Sigmoid colon (tissue), 6 donors: ENCODE measurements at regions not wholly inside any gene's neighbourhood (a gene's known extent, or its start where the extent isn't known, plus 50 kb on each side); places are given as distances from the start of the nearest gene placed in this dataset.

ENCODE experiments used
- DNase-seq: peaks from one replicate; pipeline ENCODE4 v3.0.0-alpha.2; 2019
- H3K27ac ChIP-seq, 4 donors: fragments of 200-600 bp; sonication (generic); one replicate each; pipeline ENCODE4 v1.5.1; 2016 to 2019; ENCODE audit warnings: mild to moderate bottlenecking in 1 of 4
- H3K27me3 ChIP-seq, 3 donors: fragments of 200-600 bp; sonication (generic); one replicate each; pipeline ENCODE4 v1.5.1; 2019; ENCODE audit warnings: mild to moderate bottlenecking in 1 of 3
- H3K36me3 ChIP-seq, 4 donors: fragments of 200-600 bp; sonication (generic); one replicate each; pipeline ENCODE4 v1.5.1; 2016 to 2019
- H3K4me1 ChIP-seq, 4 donors: fragments of 200-600 bp; sonication (generic); one replicate each; pipeline ENCODE4 v1.5.1; 2017 to 2019
- H3K4me3 ChIP-seq, 4 donors: fragments of 200-600 bp; sonication (generic); one replicate each; pipeline ENCODE4 v1.5.1; 2017 to 2019; ENCODE audit warnings: mild to moderate bottlenecking in 2 of 4, moderate library complexity in 1 of 4
- H3K9me3 ChIP-seq, 4 donors: fragments of 200-600 bp in 3 of 4; sonication (generic) in 3 of 4; one replicate each; pipeline versions ENCODE4 v1.5.1 to v1.6.1; 2013 to 2019
- EP300 ChIP-seq, 4 donors: sonication (generic); formaldehyde crosslinking; IDR thresholded peaks; one replicate each; pipeline ENCODE4 v1.6.1; 2017; ENCODE audit warnings: antibody characterized with exemption in 4 of 4
- POLR2A ChIP-seq, 2 donors: fragments of 450-650 bp; IDR thresholded peaks; one replicate each; pipeline ENCODE4 v1.6.1; 2016; ENCODE audit warnings: antibody characterized with exemption in 2 of 2, mild to moderate bottlenecking in 2 of 2, moderate library complexity in 2 of 2
- POLR2AphosphoS5 ChIP-seq, 4 donors: sonication (generic); formaldehyde crosslinking; IDR thresholded peaks; one replicate each; pipeline ENCODE4 v1.6.1; 2017; ENCODE audit warnings: antibody characterized with exemption in 4 of 4
- WGBS, 2 donors: extraction: QIAGEN DNeasy Blood & Tissue Kit; methylation state at CpG; one replicate each; pipeline ENCODE4 v1.1.7; 2013; 5-methylcytosine and 5-hydroxymethylcytosine counted together
- intact Hi-C: fragments of 100-400 bp; cut with DNase I; formaldehyde crosslinking; loops from one replicate; pipeline ENCODE4 v1.15.1; 2023
- TF ChIP-seq, protein P1 (sequence below), 4 experiments: fragments of 450-650 bp in 3 of 4; fragments of 200-600 bp in 1 of 4; IDR thresholded peaks; one replicate each; pipeline ENCODE4 v1.5.1; 2016 to 2019; ENCODE audit warnings: antibody characterized with exemption in 4 of 4, mild to moderate bottlenecking in 3 of 4, moderate library complexity in 2 of 4
- donor health status: healthy with polysubstance abuse.
- donor health status: healthy.

GRCh38 chr13:34772881-34773280, 169.2 kb upstream of the NBEA start:
- no peak for DNase-seq
- no peaks in the 10 kb centered on the region for H3K27me3 ChIP-seq
- no peaks in the 10 kb centered on the region for H3K36me3 ChIP-seq
- H3K4me3 ChIP-seq, result no peak overlapping the region
- intact Hi-C loops, result no loop called here
- H3K27ac ChIP-seq, result no peak overlapping the region
- TF ChIP-seq, protein P1, sequence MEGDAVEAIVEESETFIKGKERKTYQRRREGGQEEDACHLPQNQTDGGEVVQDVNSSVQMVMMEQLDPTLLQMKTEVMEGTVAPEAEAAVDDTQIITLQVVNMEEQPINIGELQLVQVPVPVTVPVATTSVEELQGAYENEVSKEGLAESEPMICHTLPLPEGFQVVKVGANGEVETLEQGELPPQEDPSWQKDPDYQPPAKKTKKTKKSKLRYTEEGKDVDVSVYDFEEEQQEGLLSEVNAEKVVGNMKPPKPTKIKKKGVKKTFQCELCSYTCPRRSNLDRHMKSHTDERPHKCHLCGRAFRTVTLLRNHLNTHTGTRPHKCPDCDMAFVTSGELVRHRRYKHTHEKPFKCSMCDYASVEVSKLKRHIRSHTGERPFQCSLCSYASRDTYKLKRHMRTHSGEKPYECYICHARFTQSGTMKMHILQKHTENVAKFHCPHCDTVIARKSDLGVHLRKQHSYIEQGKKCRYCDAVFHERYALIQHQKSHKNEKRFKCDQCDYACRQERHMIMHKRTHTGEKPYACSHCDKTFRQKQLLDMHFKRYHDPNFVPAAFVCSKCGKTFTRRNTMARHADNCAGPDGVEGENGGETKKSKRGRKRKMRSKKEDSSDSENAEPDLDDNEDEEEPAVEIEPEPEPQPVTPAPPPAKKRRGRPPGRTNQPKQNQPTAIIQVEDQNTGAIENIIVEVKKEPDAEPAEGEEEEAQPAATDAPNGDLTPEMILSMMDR (IDR thresholded peaks at IDR 0.05), result no peak
- no peak for TF ChIP-seq POLR2AphosphoS5 (IDR thresholded peaks at IDR 0.05)
- no peaks in the 10 kb centered on the region for H3K9me3 ChIP-seq
- H3K4me1 ChIP-seq, result peaks cover 0 to 8% (median 2%) of the 10 kb centered on the region in 4 donors
- WGBS, 2 donors, result 26 to 71% methylated on average over 3 of the region's 3 CpGs

- Histone ChIP-seq H3K9me3 (no peaks in the 10 kb centered on the region), H3K4me1 (peaks cover 0 to 8% (median 2%) of the 10 kb centered on the region in 4 donors), H3K36me3 (no peaks in the 10 kb centered on the region), H3K27ac (no peak overlapping the region), H3K27me3 (no peaks in the 10 kb centered on the region), H3K4me3 (no peak overlapping the region)
- WGBS, 2 donors, result 90 to 96% methylated on average over 2 of the region's 2 CpGs
- TF ChIP-seq, protein P1 (IDR thresholded peaks at IDR 0.05), result no peak
- no peak for TF ChIP-seq POLR2A (IDR thresholded peaks at IDR 0.05)
- TF ChIP-seq POLR2AphosphoS5 (IDR thresholded peaks at IDR 0.05), result no peak
- no peak for TF ChIP-seq EP300 (IDR thresholded peaks at IDR 0.05)
- intact Hi-C loops, result no loop called here
- no peak for DNase-seq
These were observed 165.6 kb upstream of the NBEA start for GRCh38 chr13:34776390-34776981.

DNA sequence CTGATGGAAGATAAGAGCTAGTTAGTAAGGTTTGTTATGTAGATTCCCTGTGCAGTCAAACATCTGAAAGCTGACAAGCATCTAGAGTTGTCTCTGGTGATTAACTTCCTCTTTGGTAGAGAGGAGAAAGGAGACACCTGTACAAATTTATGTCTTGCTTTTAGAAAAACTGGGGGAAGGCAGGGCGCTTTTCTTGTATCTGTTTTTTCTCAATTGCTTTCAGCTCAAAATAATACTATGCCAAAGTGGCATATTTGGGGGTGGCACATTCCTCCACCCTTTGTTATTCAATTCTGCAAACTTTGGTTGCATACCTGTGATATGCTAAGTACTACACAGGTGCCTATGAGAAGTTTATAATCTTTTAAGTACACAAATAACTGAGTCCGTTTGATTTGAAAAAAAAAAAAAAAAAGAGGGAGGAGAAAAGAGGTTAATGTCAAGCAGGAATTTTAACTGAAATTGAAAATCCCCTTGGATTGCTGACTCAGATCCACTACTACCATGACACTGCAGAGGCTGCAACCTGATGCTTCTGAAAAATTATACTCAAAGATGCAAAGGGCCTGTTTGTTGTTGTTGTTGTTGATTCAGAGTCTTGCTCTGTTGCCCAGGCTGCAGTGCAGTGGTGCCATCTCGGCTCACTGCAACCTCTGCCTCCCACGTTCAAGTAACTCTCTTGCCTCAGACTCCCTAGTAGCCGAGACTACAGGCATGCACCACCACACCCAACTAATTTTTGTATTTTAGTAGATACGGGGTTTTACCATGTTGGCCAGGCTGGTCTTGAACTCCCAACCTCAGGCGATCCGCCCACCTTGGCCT, 164.8 kb upstream of the NBEA start:
- H3K27ac ChIP-seq, result no peak overlapping the region
- intact Hi-C loops, result no loop called here
- WGBS, 2 donors, result 80 to 81% methylated on average over 8 of the region's 8 CpGs
- no peak for DNase-seq
- H3K4me3 ChIP-seq, result no peak overlapping the region
- H3K9me3 ChIP-seq, result no peaks in the 10 kb centered on the region
- no peaks in the 10 kb centered on the region for H3K27me3 ChIP-seq
- TF ChIP-seq POLR2A (IDR thresholded peaks at IDR 0.05) (no peak), POLR2AphosphoS5 (IDR thresholded peaks at IDR 0.05) (no peak), EP300 (IDR thresholded peaks at IDR 0.05) (no peak)
- TF ChIP-seq, protein P1 (IDR thresholded peaks at IDR 0.05), result no peak
- H3K4me1 ChIP-seq, result peaks cover 0 to 8% (median 2%) of the 10 kb centered on the region in 4 donors
- H3K36me3 ChIP-seq, result no peaks in the 10 kb centered on the region

DNA sequence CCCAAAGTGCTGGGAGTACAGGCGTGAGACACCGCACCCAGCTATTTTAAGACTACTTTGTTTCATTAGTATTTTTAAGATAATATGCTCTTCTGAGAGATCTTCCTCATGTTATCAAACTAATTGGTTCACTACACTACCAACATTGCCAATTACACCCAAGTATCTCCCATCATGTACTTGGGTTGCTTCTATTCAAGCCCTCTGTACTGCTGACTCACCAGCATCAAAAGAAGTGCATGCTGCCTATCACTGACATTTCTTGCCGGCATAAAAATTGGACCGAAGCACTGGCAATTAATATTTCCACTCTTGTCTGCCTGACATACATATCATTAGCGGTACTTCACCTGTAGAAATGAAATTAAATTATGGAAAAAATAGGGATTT, 164.2 kb upstream of the NBEA start:
- intact Hi-C loops, result no loop called here
- DNase-seq, result no peak
- 96 to 97% methylated on average over 5 of the region's 5 CpGs for WGBS, 2 donors
- H3K9me3 ChIP-seq, result peaks cover 0 to 1% (median under 1%) of the 10 kb centered on the region in 4 donors
- H3K27ac ChIP-seq, result no peak overlapping the region
- H3K4me1 ChIP-seq, result peaks cover 0 to 8% (median 2%) of the 10 kb centered on the region in 4 donors
- H3K4me3 ChIP-seq, result no peak overlapping the region
- TF ChIP-seq EP300 (IDR thresholded peaks at IDR 0.05) (no peak), POLR2AphosphoS5 (IDR thresholded peaks at IDR 0.05) (no peak), POLR2A (IDR thresholded peaks at IDR 0.05) (no peak)
- TF ChIP-seq, protein P1 (IDR thresholded peaks at IDR 0.05), result no peak
- H3K36me3 ChIP-seq, result no peaks in the 10 kb centered on the region
- H3K27me3 ChIP-seq, result no peaks in the 10 kb centered on the region
